ENCODE measurements at regions not wholly inside any gene's neighbourhood (a gene's known extent, or its start where the extent isn't known, plus 50 kb on each side); places are given as distances from the start of the nearest gene placed in this dataset.

GRCh38 chr7:96526496-96526895, 183.2 kb downstream of the SEM1 start:
- TF ChIP-seq POLR2AphosphoS5 (IDR thresholded peaks at IDR 0.05; ENCODE audit: borderline replicate concordance, low read depth, low read length) (no peak), EZH2 (IDR thresholded peaks at IDR 0.05) (no peak)

All from SK-N-MC (cell line).